ENCODE measurements at regions not wholly inside any gene's neighbourhood (a gene's known extent, or its start where the extent isn't known, plus 50 kb on each side); places are given as distances from the start of the nearest gene placed in this dataset.
A peak's percentile ranks its signal among the peaks of the same experiment; 100 is the strongest.

GRCh38 chr5:17891881-17892280, 257.6 kb downstream of the TAF11L14 start:
- no peak for DNase-seq (ENCODE audit: low read depth)

GRCh38 chr5:17893026-17893635, 258.9 kb downstream of the TAF11L14 start:
- DNase-seq (ENCODE audit: low read depth), result no peak

GRCh38 chr5:17895288-17896033, 261.2 kb downstream of the TAF11L14 start:
- DNase-seq (ENCODE audit: low read depth), result peak; percentile 7

- DNase-seq (ENCODE audit: low read depth), result no peak
Observed at GRCh38 chr5:17896605-17897004, 262.3 kb downstream of the TAF11L14 start.

- DNase-seq (ENCODE audit: low read depth), result no peak
Observed at GRCh38 chr5:17897776-17898175, 263.5 kb downstream of the TAF11L14 start.

GRCh38 chr5:17898766-17899165, 264.5 kb downstream of the TAF11L14 start:
- no peak for DNase-seq (ENCODE audit: low read depth)

GRCh38 chr5:17907094-17907493, 272.8 kb downstream of the TAF11L14 start:
- DNase-seq (ENCODE audit: low read depth), result no peak

- peak; percentile 5 for DNase-seq (ENCODE audit: low read depth)
Observed at GRCh38 chr5:17910318-17910717, 276.1 kb downstream of the TAF11L14 start.

GRCh38 chr5:17912794-17913193, 278.5 kb downstream of the TAF11L14 start:
- no peak for DNase-seq (ENCODE audit: low read depth)

GRCh38 chr5:17916446-17916845, 282.2 kb downstream of the TAF11L14 start:
- no peak for DNase-seq (ENCODE audit: low read depth)

- DNase-seq (ENCODE audit: low read depth), result no peak
Observed at GRCh38 chr5:17917465-17917864, 283.2 kb downstream of the TAF11L14 start.

- DNase-seq (ENCODE audit: low read depth), result no peak
Observed at GRCh38 chr5:17918373-17919104, 284.3 kb downstream of the TAF11L14 start.

- no peak for DNase-seq (ENCODE audit: low read depth)
Observed at GRCh38 chr5:17925276-17925675, 291.0 kb downstream of the TAF11L14 start.

GRCh38 chr5:17928581-17928981, 294.3 kb downstream of the TAF11L14 start:
- no peak for DNase-seq (ENCODE audit: low read depth)

- DNase-seq (ENCODE audit: low read depth), result no peak
Observed at GRCh38 chr5:17929171-17929570, 294.9 kb downstream of the TAF11L14 start.

GRCh38 chr5:17930346-17930745, 296.1 kb downstream of the TAF11L14 start:
- no peak for DNase-seq (ENCODE audit: low read depth)

GRCh38 chr5:17944046-17944445, 309.8 kb downstream of the TAF11L14 start:
- no peak for DNase-seq (ENCODE audit: low read depth)

GRCh38 chr5:17947029-17947428, 312.8 kb downstream of the TAF11L14 start:
- no peak for DNase-seq (ENCODE audit: low read depth)

- peak; percentile 9 for DNase-seq (ENCODE audit: low read depth)
Observed at GRCh38 chr5:17951392-17952169, 317.3 kb downstream of the TAF11L14 start.

GRCh38 chr5:17952231-17952630, 318.0 kb downstream of the TAF11L14 start:
- no peak for DNase-seq (ENCODE audit: low read depth)

- no peak for DNase-seq (ENCODE audit: low read depth)
Observed at GRCh38 chr5:17964067-17964466, 329.8 kb downstream of the TAF11L14 start.

Data from M059J (cell line).